ENCODE measurements at regions not wholly inside any gene's neighbourhood (a gene's known extent, or its start where the extent isn't known, plus 50 kb on each side); places are given as distances from the start of the nearest gene placed in this dataset.

GRCh38 chr18:44025421-44025820 is 655.3 kb upstream of the SETBP1 start:
- no peak for DNase-seq

- no peak for DNase-seq
Observed at GRCh38 chr18:44028109-44028508, 652.6 kb upstream of the SETBP1 start.

GRCh38 chr18:44031063-44031462 is 649.6 kb upstream of the SETBP1 start:
- no peak for DNase-seq

- DNase-seq = no peak
Observed at GRCh38 chr18:44033144-44033701, 647.5 kb upstream of the SETBP1 start.

GRCh38 chr18:44035554-44035953 is 645.1 kb upstream of the SETBP1 start:
- no peak for DNase-seq

GRCh38 chr18:44036501-44036900 is 644.2 kb upstream of the SETBP1 start:
- peak; percentile 39 for DNase-seq

- DNase-seq = no peak
Observed at GRCh38 chr18:44039216-44039615, 641.5 kb upstream of the SETBP1 start.

GRCh38 chr18:44039826-44040225 is 640.9 kb upstream of the SETBP1 start:
- DNase-seq = no peak

- no peak for DNase-seq
Observed at GRCh38 chr18:44041553-44041952, 639.1 kb upstream of the SETBP1 start.

- DNase-seq = no peak
Observed at GRCh38 chr18:44041961-44042360, 638.7 kb upstream of the SETBP1 start.

- no peak for DNase-seq
Observed at GRCh38 chr18:44046376-44046975, 634.2 kb upstream of the SETBP1 start.

- DNase-seq = no peak
Observed at GRCh38 chr18:44047585-44047984, 633.1 kb upstream of the SETBP1 start.

- no peak for DNase-seq
Observed at GRCh38 chr18:44048435-44048834, 632.3 kb upstream of the SETBP1 start.

- no peak for DNase-seq
Observed at GRCh38 chr18:44048846-44049245, 631.8 kb upstream of the SETBP1 start.

- DNase-seq = no peak
Observed at GRCh38 chr18:44051026-44051425, 629.7 kb upstream of the SETBP1 start.

GRCh38 chr18:44054514-44054913 is 626.2 kb upstream of the SETBP1 start:
- DNase-seq = no peak

GRCh38 chr18:44060197-44060596 is 620.5 kb upstream of the SETBP1 start:
- DNase-seq = no peak

- no peak for DNase-seq
Observed at GRCh38 chr18:44061438-44061837, 619.2 kb upstream of the SETBP1 start.

- no peak for DNase-seq
Observed at GRCh38 chr18:44062345-44062744, 618.3 kb upstream of the SETBP1 start.

GRCh38 chr18:44065206-44065605 is 615.5 kb upstream of the SETBP1 start:
- no peak for DNase-seq

GRCh38 chr18:44066541-44066940 is 614.1 kb upstream of the SETBP1 start:
- DNase-seq = no peak

GRCh38 chr18:44067186-44067585 is 613.5 kb upstream of the SETBP1 start:
- no peak for DNase-seq

GRCh38 chr18:44075038-44075437 is 605.6 kb upstream of the SETBP1 start:
- no peak for DNase-seq

GRCh38 chr18:44079606-44080005 is 601.1 kb upstream of the SETBP1 start:
- no peak for DNase-seq

GRCh38 chr18:44080054-44080453 is 600.6 kb upstream of the SETBP1 start:
- DNase-seq = no peak
